Adipocyte (in vitro differentiated cells): ENCODE measurements at regions not wholly inside any gene's neighbourhood (a gene's known extent, or its start where the extent isn't known, plus 50 kb on each side); places are given as distances from the start of the nearest gene placed in this dataset.

Experiments
- DNase-seq: peaks from one replicate; pipeline ENCODE4 v3.0.0-alpha.2; 2015; ENCODE audit warnings: low read depth
- H3K27me3 ChIP-seq: replicated peaks from 2 replicates; pipeline ENCODE4 v1.7.0; 2013; ENCODE audit warnings: mild to moderate bottlenecking, low read length, moderate library complexity; ENCODE audit not compliant: control insufficient read depth, insufficient read depth
- H3K36me3 ChIP-seq: 2 replicates; pipeline ENCODE4 v1.7.0; 2013; ENCODE audit warnings: low read length, mild to moderate bottlenecking, moderate library complexity; ENCODE audit not compliant: control insufficient read depth, insufficient read depth, severe bottlenecking
- H3K4me1 ChIP-seq: 2 replicates; pipeline ENCODE4 v1.7.0; 2013; ENCODE audit warnings: mild to moderate bottlenecking, low read length, moderate library complexity; ENCODE audit not compliant: control insufficient read depth, insufficient read depth
- H3K4me3 ChIP-seq: 2 replicates; pipeline ENCODE4 v1.7.0; 2013; ENCODE audit warnings: mild to moderate bottlenecking, low read length, moderate library complexity
- H3K9ac ChIP-seq: 2 replicates; pipeline ENCODE4 v1.7.0; 2013; ENCODE audit warnings: mild to moderate bottlenecking, low read length, moderate library complexity
- H3K9me3 ChIP-seq: 2 replicates; pipeline ENCODE4 v1.7.0; 2013; ENCODE audit warnings: mild to moderate bottlenecking, low read length, moderate library complexity; ENCODE audit not compliant: control insufficient read depth

DNA sequence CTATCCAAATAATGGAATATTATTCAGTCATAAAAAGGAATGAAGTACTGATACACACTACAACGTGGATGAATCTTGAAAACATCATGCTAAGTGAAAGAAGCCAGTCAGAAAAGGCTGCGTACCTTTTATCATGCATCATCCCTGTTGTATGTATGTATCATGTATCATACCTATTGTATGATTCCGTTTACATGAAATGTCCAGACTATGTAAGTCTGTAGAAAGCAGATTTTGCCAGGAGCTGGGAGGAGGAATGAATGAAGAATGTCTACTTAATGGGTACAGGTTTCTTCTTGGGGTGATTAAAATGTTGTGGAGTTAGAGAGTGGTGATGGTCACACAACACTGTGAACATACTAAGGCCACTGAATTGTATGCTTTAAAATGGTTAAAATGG is 135.9 kb upstream of the KLF14 start:
- Histone ChIP-seq H3K9ac (no peak overlapping the region), H3K27me3 (no peaks in the 10 kb centered on the region), H3K9me3 (no peaks in the 10 kb centered on the region), H3K36me3 (peaks cover 82% of the 10 kb centered on the region), H3K4me1 (peaks cover 9% of the 10 kb centered on the region), H3K4me3 (no peak overlapping the region)
- no peak for DNase-seq

- H3K9ac ChIP-seq = no peak overlapping the region
- H3K4me3 ChIP-seq = no peak overlapping the region
- no peak for DNase-seq
- H3K4me1 ChIP-seq = peaks cover 27% of the 10 kb centered on the region
- no peaks in the 10 kb centered on the region for H3K27me3 ChIP-seq
- H3K9me3 ChIP-seq = no peaks in the 10 kb centered on the region
- H3K36me3 ChIP-seq = peaks cover 70% of the 10 kb centered on the region
Observed at GRCh38 chr7:130872341-130872740, 138.3 kb upstream of the KLF14 start.

DNA sequence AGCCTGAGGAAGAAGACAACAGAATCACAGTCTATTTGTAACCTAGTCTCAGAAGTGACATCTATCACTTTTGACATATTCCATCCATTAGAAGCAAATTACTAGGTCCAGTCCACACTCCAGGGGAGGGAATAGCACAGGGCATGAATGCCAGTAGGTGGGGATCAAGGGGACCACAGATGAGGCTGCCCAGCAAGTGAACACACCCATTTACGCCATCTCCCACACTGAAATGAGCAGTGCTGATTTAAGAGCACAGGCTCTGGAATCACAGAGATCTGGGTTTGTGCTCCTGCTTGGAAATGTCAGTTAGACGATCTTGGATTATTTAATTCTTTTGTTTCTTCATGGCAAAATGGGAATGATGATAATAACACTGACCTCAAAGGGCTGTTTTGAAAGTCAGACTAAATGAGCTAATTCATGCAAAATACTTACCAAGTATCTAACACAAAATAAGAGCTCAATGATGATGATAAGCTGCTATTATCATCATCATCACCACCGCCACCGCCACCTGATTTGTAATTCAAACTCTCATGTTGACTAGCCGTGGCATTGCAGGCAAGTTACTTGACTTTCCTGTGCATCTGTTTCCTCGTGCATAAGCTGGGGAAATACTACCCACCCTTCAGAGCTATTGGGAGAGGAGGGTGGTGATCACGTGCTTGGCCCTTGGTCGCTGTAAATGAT is 138.9 kb upstream of the KLF14 start:
- no peaks in the 10 kb centered on the region for H3K9me3 ChIP-seq
- H3K36me3 ChIP-seq = peaks cover 70% of the 10 kb centered on the region
- H3K4me3 ChIP-seq = no peak overlapping the region
- no peak for DNase-seq
- H3K27me3 ChIP-seq = no peaks in the 10 kb centered on the region
- H3K4me1 ChIP-seq = peaks cover 27% of the 10 kb centered on the region
- H3K9ac ChIP-seq = no peak overlapping the region

DNA sequence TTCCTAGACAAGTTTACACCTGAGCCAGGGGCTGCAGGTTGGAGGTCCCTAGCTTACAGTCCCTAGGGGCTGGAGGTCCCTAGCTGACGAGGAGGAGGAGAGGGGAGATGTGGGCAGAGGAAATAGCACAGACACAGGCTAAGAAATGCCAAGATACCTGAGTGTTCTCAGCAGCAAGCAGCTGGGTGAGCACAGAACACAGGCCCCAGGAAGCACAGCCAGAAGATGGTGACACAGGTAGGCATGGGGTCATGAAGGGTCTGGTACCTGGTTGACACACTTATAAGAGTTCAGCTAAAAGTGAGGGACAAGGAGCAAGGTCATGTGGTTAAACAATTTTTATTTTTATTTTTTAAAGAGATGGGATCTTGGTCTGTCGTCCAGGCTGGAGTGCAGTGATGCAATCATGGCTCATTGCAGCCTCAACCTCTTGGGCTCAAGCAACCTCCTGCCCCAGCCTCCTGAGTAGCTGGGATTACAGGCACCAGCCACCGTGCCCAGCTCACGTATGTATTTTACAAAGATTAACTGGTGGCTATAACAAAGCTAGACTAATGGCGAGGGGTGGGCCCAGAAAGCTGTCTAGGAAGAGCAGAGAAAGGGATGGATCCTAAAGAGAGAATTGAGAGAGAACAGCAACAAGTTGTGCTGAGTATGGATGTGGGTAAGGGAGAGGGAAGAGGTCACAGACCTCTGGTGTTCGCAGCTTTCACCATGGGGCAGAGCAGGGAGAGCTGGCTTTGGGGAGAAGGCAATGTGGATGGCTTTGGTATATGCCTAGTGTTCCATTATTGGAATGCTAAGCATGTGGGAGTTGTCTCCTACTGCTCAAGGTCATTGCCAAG is 140.3 kb upstream of the KLF14 start:
- H3K9ac ChIP-seq = no peak overlapping the region
- peaks cover 71% of the 10 kb centered on the region for H3K36me3 ChIP-seq
- no peaks in the 10 kb centered on the region for H3K9me3 ChIP-seq
- H3K4me3 ChIP-seq = no peak overlapping the region
- H3K27me3 ChIP-seq = no peaks in the 10 kb centered on the region
- DNase-seq = no peak
- H3K4me1 ChIP-seq = peaks cover 31% of the 10 kb centered on the region

GRCh38 chr7:130875265-130875741 is 141.3 kb upstream of the KLF14 start:
- Histone ChIP-seq H3K27me3 (no peaks in the 10 kb centered on the region), H3K4me3 (no peak overlapping the region), H3K9ac (peak overlapping the region; percentile 57), H3K4me1 (peaks cover 33% of the 10 kb centered on the region), H3K9me3 (no peaks in the 10 kb centered on the region), H3K36me3 (peaks cover 65% of the 10 kb centered on the region)
- peak; percentile 50 for DNase-seq

DNA sequence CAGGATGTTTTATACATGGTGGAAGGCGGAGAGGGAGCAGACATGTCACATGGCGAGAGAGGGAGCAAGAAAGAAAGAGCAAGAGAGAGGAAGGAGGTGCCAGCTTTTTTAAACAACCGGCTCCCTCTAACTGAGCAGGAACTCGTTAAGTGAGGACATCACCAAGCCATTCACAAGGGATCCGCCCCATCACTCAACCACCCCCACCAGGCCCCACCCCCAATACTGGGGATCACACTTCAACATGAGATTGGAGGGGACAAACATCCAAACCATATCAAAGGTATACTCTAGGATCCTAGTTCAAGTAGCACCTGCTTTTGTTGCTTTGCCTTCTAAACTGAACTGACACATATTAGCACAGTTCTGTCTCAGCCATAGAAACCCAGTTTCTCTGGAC is 141.9 kb upstream of the KLF14 start:
- Histone ChIP-seq H3K36me3 (peaks cover 65% of the 10 kb centered on the region), H3K4me3 (no peak overlapping the region), H3K9ac (peak overlapping the region; percentile 29), H3K27me3 (no peaks in the 10 kb centered on the region), H3K9me3 (no peaks in the 10 kb centered on the region), H3K4me1 (peaks cover 39% of the 10 kb centered on the region)
- DNase-seq = no peak

DNA sequence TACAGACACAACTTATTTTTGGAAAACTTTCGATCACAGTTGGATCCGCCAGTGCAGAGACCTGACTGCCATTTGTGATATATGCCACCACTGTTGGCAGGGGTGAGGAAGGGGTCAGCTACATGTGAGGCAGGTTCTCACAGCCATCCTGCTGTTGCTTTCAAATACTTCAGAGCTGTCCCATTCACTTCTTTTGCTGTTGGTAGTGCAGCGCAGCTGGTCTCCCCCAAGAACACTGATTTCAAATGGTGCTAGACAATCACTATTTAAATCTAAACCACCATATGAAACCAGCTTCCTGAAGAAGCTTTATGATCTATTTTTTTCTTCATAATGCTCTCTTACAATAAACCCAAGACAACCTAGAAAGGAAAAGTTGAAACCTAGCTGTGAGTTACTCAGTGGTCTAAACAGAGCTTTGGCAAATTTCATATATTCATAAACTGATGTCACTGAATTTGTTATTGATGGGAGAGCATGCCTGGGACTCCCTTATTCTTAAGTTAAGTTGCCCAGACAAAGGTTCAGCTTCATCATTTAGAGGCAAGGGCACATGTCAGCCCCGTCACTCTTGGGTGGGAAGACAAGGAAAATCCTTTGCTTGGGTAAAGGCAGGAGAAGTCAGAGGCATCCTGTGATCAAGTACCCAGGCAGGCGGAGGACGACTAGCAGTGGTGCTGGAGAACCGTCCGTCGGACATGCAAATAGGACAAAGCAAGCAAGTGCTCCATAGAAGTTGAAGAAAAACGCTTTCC is 143.4 kb upstream of the KLF14 start:
- H3K9me3 ChIP-seq = no peaks in the 10 kb centered on the region
- H3K27me3 ChIP-seq = no peaks in the 10 kb centered on the region
- peaks cover 54% of the 10 kb centered on the region for H3K4me1 ChIP-seq
- no peak overlapping the region for H3K9ac ChIP-seq
- peaks cover 73% of the 10 kb centered on the region for H3K36me3 ChIP-seq
- no peak for DNase-seq
- no peak overlapping the region for H3K4me3 ChIP-seq

DNA sequence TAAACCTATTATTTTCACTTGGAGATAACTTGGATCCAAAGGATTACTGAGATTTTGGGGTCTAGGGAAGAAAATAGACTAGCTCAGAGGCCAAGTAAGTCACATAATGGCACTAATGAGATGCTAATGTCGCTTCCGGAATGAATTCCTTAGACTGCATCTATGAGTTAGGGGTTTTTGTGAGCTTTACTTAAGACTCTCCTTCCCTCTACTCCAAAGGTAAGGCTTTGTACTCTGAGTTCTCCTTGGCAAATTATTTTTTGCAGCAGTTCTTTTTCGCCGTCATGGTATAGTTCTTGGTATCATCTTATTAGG is 143.9 kb upstream of the KLF14 start:
- Histone ChIP-seq H3K4me3 (no peak overlapping the region), H3K9ac (no peak overlapping the region), H3K4me1 (peaks cover 58% of the 10 kb centered on the region), H3K27me3 (no peaks in the 10 kb centered on the region), H3K9me3 (no peaks in the 10 kb centered on the region), H3K36me3 (peaks cover 73% of the 10 kb centered on the region)
- DNase-seq = no peak

- no peaks in the 10 kb centered on the region for H3K27me3 ChIP-seq
- no peak for DNase-seq
- peaks cover 75% of the 10 kb centered on the region for H3K36me3 ChIP-seq
- no peak overlapping the region for H3K4me3 ChIP-seq
- H3K4me1 ChIP-seq = peaks cover 58% of the 10 kb centered on the region
- peak overlapping the region; percentile 37 for H3K9ac ChIP-seq
- H3K9me3 ChIP-seq = no peaks in the 10 kb centered on the region
Observed at GRCh38 chr7:130878785-130879184, 144.8 kb upstream of the KLF14 start.

GRCh38 chr7:130879191-130879590 is 145.2 kb upstream of the KLF14 start:
- peaks cover 58% of the 10 kb centered on the region for H3K4me1 ChIP-seq
- H3K9me3 ChIP-seq = no peaks in the 10 kb centered on the region
- H3K4me3 ChIP-seq = no peak overlapping the region
- peaks cover 75% of the 10 kb centered on the region for H3K36me3 ChIP-seq
- H3K27me3 ChIP-seq = no peaks in the 10 kb centered on the region
- H3K9ac ChIP-seq = peak overlapping the region; percentile 37
- no peak for DNase-seq

DNA sequence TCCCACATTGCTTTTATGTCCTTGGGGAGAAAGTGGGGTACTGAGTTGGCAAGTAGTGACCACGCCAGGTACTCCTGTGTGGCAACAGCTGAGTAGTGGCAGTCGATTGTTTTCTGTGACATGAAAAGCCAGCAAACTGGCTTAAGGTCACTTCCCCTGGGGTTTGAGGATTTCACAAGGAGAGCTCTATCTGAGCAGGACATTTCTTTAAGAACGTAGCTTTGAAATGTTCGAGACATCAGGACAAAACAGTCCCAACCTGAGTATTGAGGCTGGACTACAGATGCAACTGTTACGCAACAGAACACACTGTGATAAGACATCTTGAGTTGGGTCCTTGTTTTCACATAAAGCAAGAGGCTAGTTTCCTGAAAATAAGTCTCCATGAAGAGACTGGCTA is 146.7 kb upstream of the KLF14 start:
- DNase-seq = peak; percentile 54
- Histone ChIP-seq H3K36me3 (peaks cover 89% of the 10 kb centered on the region), H3K4me1 (peaks cover 58% of the 10 kb centered on the region), H3K4me3 (no peak overlapping the region), H3K9me3 (no peaks in the 10 kb centered on the region), H3K9ac (no peak overlapping the region), H3K27me3 (no peaks in the 10 kb centered on the region)
